WTC11 (cell line): ENCODE measurements at regions not wholly inside any gene's neighbourhood (a gene's known extent, or its start where the extent isn't known, plus 50 kb on each side); places are given as distances from the start of the nearest gene placed in this dataset.

Source experiments
- ATAC-seq: fragments of 200-7000 bp; cut with Tn5 transposase; 2 replicates; pipeline ENCODE4 v1.10.0; 2021; ENCODE audit warnings: mild to moderate bottlenecking, moderate library complexity
- CTCF ChIA-PET: fragments of 300-600 bp; sonication (Branson Sonifier 250); formaldehyde crosslinking; loops from one replicate; lab custom pipeline; 2021; ENCODE audit warnings: antibody characterized with exemption; lab: Charles Lee
- POLR2A ChIA-PET: fragments of 350-600 bp; sonication (Branson Sonifier 250); formaldehyde crosslinking; loops from one replicate; lab custom pipeline; 2021; ENCODE audit warnings: antibody characterized with exemption; lab: Charles Lee
- DNase-seq: peaks from one replicate; pipeline ENCODE4 v3.0.0; 2021; ENCODE audit warnings: low spot score
- H3K27ac Mint-ChIP-seq: 2 replicates; pipeline ENCODE4 v1.8.0; 2021; ENCODE audit warnings: mixed read lengths
- H3K27me3 Mint-ChIP-seq: 2 replicates; pipeline ENCODE4 v1.8.0; 2021; ENCODE audit warnings: low read depth, mild to moderate bottlenecking, moderate library complexity, mixed read lengths
- H3K36me3 Mint-ChIP-seq: 2 replicates; pipeline ENCODE4 v1.8.0; 2021; ENCODE audit warnings: mixed read lengths
- H3K4me1 Mint-ChIP-seq: 2 replicates; pipeline ENCODE4 v1.8.0; 2022; ENCODE audit warnings: mixed read lengths
- H3K4me3 Mint-ChIP-seq: 2 replicates; pipeline ENCODE4 v1.8.0; 2021; ENCODE audit warnings: mild to moderate bottlenecking, moderate library complexity, mixed read lengths
- H3K9me3 Mint-ChIP-seq: 2 replicates; pipeline ENCODE4 v1.8.0; 2021; ENCODE audit warnings: mixed read lengths
- AR ChIP-seq: fragments of 250-450 bp; sonication (Bioruptor Pico); IDR thresholded peaks from 2 replicates; pipeline ENCODE4 v1.9.0; 2021; ENCODE audit warnings: mild to moderate bottlenecking
- ATF1 ChIP-seq: sonication (generic); formaldehyde crosslinking; IDR thresholded peaks from 2 replicates; pipeline ENCODE4 v1.8.1; 2023; ENCODE audit warnings: mild to moderate bottlenecking, moderate library complexity, missing genetic modification reagents
- ATF6 ChIP-seq: sonication (generic); formaldehyde crosslinking; IDR thresholded peaks from 2 replicates; pipeline ENCODE4 v1.8.1; 2023; ENCODE audit warnings: mild to moderate bottlenecking, missing genetic modification reagents
- CBFB ChIP-seq: sonication (generic); formaldehyde crosslinking; IDR thresholded peaks from 2 replicates; pipeline ENCODE4 v1.8.1; 2022; ENCODE audit warnings: mild to moderate bottlenecking, low read depth, missing genetic modification reagents
- CREB1 ChIP-seq: sonication (generic); formaldehyde crosslinking; IDR thresholded peaks from 2 replicates; pipeline ENCODE4 v1.8.0; 2023; ENCODE audit warnings: mild to moderate bottlenecking, missing genetic modification reagents
- E2F5 ChIP-seq: sonication (generic); formaldehyde crosslinking; IDR thresholded peaks from 2 replicates; pipeline ENCODE4 v1.8.1; 2022; ENCODE audit warnings: mild to moderate bottlenecking, moderate library complexity, missing genetic modification reagents
- ELF4 ChIP-seq: sonication (generic); formaldehyde crosslinking; IDR thresholded peaks from 2 replicates; pipeline ENCODE4 v1.8.1; 2022; ENCODE audit warnings: low read depth, mild to moderate bottlenecking, moderate library complexity, missing genetic modification reagents
- ESRRA ChIP-seq: sonication (generic); formaldehyde crosslinking; IDR thresholded peaks from 2 replicates; pipeline ENCODE4 v1.8.1; 2022; ENCODE audit warnings: mild to moderate bottlenecking, missing genetic modification reagents, borderline replicate concordance
- ETV6 ChIP-seq: sonication (generic); formaldehyde crosslinking; IDR thresholded peaks from 2 replicates; pipeline ENCODE4 v1.8.1; 2022; ENCODE audit warnings: mild to moderate bottlenecking, missing genetic modification reagents
- GABPB1 ChIP-seq: sonication (generic); formaldehyde crosslinking; IDR thresholded peaks from 2 replicates; pipeline ENCODE4 v1.8.1; 2023; ENCODE audit warnings: mild to moderate bottlenecking, missing genetic modification reagents
- HMGA2 ChIP-seq: fragments of 250-450 bp; sonication (Bioruptor Pico); IDR thresholded peaks from 2 replicates; pipeline ENCODE4 v1.4.0; 2021; ENCODE audit warnings: mild to moderate bottlenecking, moderate library complexity
- MAX ChIP-seq: sonication (generic); formaldehyde crosslinking; IDR thresholded peaks from 2 replicates; pipeline ENCODE4 v1.8.0; 2022; ENCODE audit warnings: mild to moderate bottlenecking, missing genetic modification reagents
- SMAD3 ChIP-seq: sonication (generic); formaldehyde crosslinking; IDR thresholded peaks from 2 replicates; pipeline ENCODE4 v1.8.0; 2022; ENCODE audit warnings: missing genetic modification reagents, mild to moderate bottlenecking, borderline replicate concordance
- SOX15 ChIP-seq: fragments of 250-450 bp; sonication (Bioruptor Pico); IDR thresholded peaks from 2 replicates; pipeline ENCODE4 v1.9.0; 2021; ENCODE audit warnings: mild to moderate bottlenecking
- USF2 ChIP-seq: sonication (generic); formaldehyde crosslinking; IDR thresholded peaks from 2 replicates; pipeline ENCODE4 v1.8.1; 2023; ENCODE audit warnings: mild to moderate bottlenecking, missing genetic modification reagents, moderate library complexity
- ZNF121 ChIP-seq: sonication (generic); formaldehyde crosslinking; IDR thresholded peaks from 2 replicates; pipeline ENCODE4 v1.8.0; 2023; ENCODE audit warnings: missing genetic modification reagents
- ZNF416 ChIP-seq: fragments of 250-450 bp; sonication (Bioruptor Pico); IDR thresholded peaks from 2 replicates; pipeline ENCODE4 v1.9.0; 2021; ENCODE audit warnings: mild to moderate bottlenecking, inconsistent platforms
- TF ChIP-seq, protein P1 (sequence below): sonication (generic); formaldehyde crosslinking; IDR thresholded peaks from 2 replicates; pipeline ENCODE4 v1.8.0; 2023; ENCODE audit warnings: mild to moderate bottlenecking, missing genetic modification reagents
- TF ChIP-seq, protein P2 (sequence below): fragments of 250-450 bp; sonication (Bioruptor Pico); IDR thresholded peaks from 2 replicates; pipeline ENCODE4 v2.1.2; 2022; ENCODE audit warnings: mild to moderate bottlenecking, moderate library complexity
- TF ChIP-seq, protein P3 (sequence below): sonication (generic); formaldehyde crosslinking; IDR thresholded peaks from 2 replicates; pipeline ENCODE4 v1.8.1; 2022; ENCODE audit warnings: missing genetic modification reagents, borderline replicate concordance

- DNase-seq = no peak
- Mint-ChIP-seq H3K9me3 (peaks cover 13% of the 10 kb centered on the region), H3K27me3 (no peaks in the 10 kb centered on the region), H3K27ac (no peak overlapping the region), H3K4me1 (peaks cover 2% of the 10 kb centered on the region), H3K36me3 (peaks cover 8% of the 10 kb centered on the region; the same call in 1 of the 2 replicates), H3K4me3 (no peak overlapping the region)
- POLR2A ChIA-PET = no interaction called here
- TF ChIP-seq CBFB (no peak), ESRRA (CRISPR knock-in tag) (no peak), ZNF121 (CRISPR knock-in tag) (no peak), ETV6 (CRISPR knock-in tag) (no peak), GABPB1 (no peak), CREB1 (CRISPR knock-in tag) (no peak), SOX15 (CRISPR knock-in tag) (no peak), ZNF416 (no peak), MAX (CRISPR knock-in tag) (no peak), HMGA2 (CRISPR knock-in tag) (no peak), USF2 (no peak), SMAD3 (no peak), ATF1 (CRISPR knock-in tag) (no peak), E2F5 (CRISPR knock-in tag) (no peak), AR (CRISPR knock-in tag) (no peak), ELF4 (CRISPR knock-in tag) (no peak), ATF6 (no peak)
- TF ChIP-seq, protein P1, sequence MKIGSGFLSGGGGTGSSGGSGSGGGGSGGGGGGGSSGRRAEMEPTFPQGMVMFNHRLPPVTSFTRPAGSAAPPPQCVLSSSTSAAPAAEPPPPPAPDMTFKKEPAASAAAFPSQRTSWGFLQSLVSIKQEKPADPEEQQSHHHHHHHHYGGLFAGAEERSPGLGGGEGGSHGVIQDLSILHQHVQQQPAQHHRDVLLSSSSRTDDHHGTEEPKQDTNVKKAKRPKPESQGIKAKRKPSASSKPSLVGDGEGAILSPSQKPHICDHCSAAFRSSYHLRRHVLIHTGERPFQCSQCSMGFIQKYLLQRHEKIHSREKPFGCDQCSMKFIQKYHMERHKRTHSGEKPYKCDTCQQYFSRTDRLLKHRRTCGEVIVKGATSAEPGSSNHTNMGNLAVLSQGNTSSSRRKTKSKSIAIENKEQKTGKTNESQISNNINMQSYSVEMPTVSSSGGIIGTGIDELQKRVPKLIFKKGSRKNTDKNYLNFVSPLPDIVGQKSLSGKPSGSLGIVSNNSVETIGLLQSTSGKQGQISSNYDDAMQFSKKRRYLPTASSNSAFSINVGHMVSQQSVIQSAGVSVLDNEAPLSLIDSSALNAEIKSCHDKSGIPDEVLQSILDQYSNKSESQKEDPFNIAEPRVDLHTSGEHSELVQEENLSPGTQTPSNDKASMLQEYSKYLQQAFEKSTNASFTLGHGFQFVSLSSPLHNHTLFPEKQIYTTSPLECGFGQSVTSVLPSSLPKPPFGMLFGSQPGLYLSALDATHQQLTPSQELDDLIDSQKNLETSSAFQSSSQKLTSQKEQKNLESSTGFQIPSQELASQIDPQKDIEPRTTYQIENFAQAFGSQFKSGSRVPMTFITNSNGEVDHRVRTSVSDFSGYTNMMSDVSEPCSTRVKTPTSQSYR (CRISPR knock-in tag) = no peak
- TF ChIP-seq, protein P2, sequence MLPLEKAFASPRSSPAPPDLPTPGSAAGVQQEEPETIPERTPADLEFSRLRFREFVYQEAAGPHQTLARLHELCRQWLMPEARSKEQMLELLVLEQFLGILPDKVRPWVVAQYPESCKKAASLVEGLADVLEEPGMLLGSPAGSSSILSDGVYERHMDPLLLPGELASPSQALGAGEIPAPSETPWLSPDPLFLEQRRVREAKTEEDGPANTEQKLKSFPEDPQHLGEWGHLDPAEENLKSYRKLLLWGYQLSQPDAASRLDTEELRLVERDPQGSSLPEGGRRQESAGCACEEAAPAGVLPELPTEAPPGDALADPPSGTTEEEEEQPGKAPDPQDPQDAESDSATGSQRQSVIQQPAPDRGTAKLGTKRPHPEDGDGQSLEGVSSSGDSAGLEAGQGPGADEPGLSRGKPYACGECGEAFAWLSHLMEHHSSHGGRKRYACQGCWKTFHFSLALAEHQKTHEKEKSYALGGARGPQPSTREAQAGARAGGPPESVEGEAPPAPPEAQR = no peak
- TF ChIP-seq, protein P3, sequence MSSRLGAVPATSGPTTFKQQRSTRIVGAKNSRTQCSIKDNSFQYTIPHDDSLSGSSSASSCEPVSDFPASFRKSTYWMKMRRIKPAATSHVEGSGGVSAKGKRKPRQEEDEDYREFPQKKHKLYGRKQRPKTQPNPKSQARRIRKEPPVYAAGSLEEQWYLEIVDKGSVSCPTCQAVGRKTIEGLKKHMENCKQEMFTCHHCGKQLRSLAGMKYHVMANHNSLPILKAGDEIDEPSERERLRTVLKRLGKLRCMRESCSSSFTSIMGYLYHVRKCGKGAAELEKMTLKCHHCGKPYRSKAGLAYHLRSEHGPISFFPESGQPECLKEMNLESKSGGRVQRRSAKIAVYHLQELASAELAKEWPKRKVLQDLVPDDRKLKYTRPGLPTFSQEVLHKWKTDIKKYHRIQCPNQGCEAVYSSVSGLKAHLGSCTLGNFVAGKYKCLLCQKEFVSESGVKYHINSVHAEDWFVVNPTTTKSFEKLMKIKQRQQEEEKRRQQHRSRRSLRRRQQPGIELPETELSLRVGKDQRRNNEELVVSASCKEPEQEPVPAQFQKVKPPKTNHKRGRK (CRISPR knock-in tag) = no peak
- ATAC-seq = no peak
- CTCF ChIA-PET = no interaction called here
These were observed 265.1 kb downstream of the EIPR1 start for GRCh38 chr2:3112553-3112952.
